GM12892 (cell line): ENCODE measurements at regions not wholly inside any gene's neighbourhood (a gene's known extent, or its start where the extent isn't known, plus 50 kb on each side); places are given as distances from the start of the nearest gene placed in this dataset.

Experiments used
- POLR2A ChIP-seq: IDR thresholded peaks from 2 replicates; pipeline ENCODE4 v1.6.1; 2011; ENCODE audit warnings: low read depth, low read length, control low read depth
- POLR2AphosphoS5 ChIP-seq: IDR thresholded peaks from 2 replicates; pipeline ENCODE4 v1.6.1; 2011; ENCODE audit warnings: low read depth, low read length, control low read depth

DNA sequence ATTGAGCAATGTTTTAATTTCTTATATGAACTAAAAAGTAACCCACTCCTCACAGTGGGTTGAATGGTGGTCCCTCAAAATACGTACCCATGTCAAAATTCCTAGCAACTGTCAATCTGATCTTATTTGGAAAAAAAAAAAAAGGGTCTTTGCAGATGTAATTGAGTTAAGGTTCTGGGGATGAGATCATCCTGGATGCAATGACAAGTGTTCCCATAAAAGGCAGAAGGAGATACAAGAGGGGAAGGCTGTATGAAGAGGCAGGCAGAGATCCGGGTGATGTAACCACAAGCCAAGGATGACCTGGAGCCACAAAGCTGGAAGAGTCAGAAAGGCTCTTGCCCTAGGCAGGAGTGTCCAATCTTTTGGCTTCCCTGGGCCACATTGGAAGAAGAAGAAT, 516.3 kb upstream of the MKI67 start:
- TF ChIP-seq POLR2AphosphoS5 (no peak), POLR2A (no peak)
